NCI-H2171 treated with DMSO at 0.1 percent for 48 hours (cell line): ENCODE measurements at regions not wholly inside any gene's neighbourhood (a gene's known extent, or its start where the extent isn't known, plus 50 kb on each side); places are given as distances from the start of the nearest gene placed in this dataset.
A peak's percentile ranks its signal among the peaks of the same experiment; 100 is the strongest.
"Not testable (repeated sequence)": the region's sequence is repeated elsewhere in the genome, so short reads cannot be mapped to it uniquely, and the experiment has no call there.

Experiments
- DNase-seq: peaks from one replicate; lab custom pipeline; 2025; lab: John Stamatoyannopoulos, UW

GRCh38 chr17:27365329-27365945 lies 71.5 kb downstream of the WSB1 start:
- not testable (repeated sequence) for DNase-seq

- no peak for DNase-seq
These were observed 72.5 kb downstream of the WSB1 start for GRCh38 chr17:27366437-27366836.

- no peak for DNase-seq
These were observed 73.4 kb downstream of the WSB1 start for GRCh38 chr17:27367121-27367981.

- DNase-seq, result no peak
These were observed 74.4 kb downstream of the WSB1 start for GRCh38 chr17:27368151-27368795.

GRCh38 chr17:27368980-27369379 lies 75.1 kb downstream of the WSB1 start:
- no peak for DNase-seq

- DNase-seq, result no peak
These were observed 76.9 kb downstream of the WSB1 start for GRCh38 chr17:27370776-27371175.

- DNase-seq, result not testable (repeated sequence)
These were observed 79.8 kb downstream of the WSB1 start for GRCh38 chr17:27373695-27374094.

- DNase-seq, result no peak
These were observed 79.4 kb upstream of the KSR1 start for GRCh38 chr17:27376637-27377547.

GRCh38 chr17:27378482-27379175 lies 77.6 kb upstream of the KSR1 start:
- peak; percentile 4 for DNase-seq

GRCh38 chr17:27379888-27380533 lies 76.2 kb upstream of the KSR1 start:
- no peak for DNase-seq

- no peak for DNase-seq
These were observed 75.7 kb upstream of the KSR1 start for GRCh38 chr17:27380551-27380950.

GRCh38 chr17:27381007-27381501 lies 75.2 kb upstream of the KSR1 start:
- peak; percentile 48 for DNase-seq

GRCh38 chr17:27382025-27382424 lies 74.2 kb upstream of the KSR1 start:
- DNase-seq, result no peak

GRCh38 chr17:27384261-27384701 lies 72.0 kb upstream of the KSR1 start:
- peak; percentile 5 for DNase-seq

GRCh38 chr17:27384726-27385125 lies 71.5 kb upstream of the KSR1 start:
- DNase-seq, result no peak

- no peak for DNase-seq
These were observed 70.6 kb upstream of the KSR1 start for GRCh38 chr17:27385626-27386025.

- DNase-seq, result no peak
These were observed 69.8 kb upstream of the KSR1 start for GRCh38 chr17:27386206-27387075.

- no peak for DNase-seq
These were observed 66.6 kb upstream of the KSR1 start for GRCh38 chr17:27389542-27390140.

GRCh38 chr17:27390540-27390939 lies 65.7 kb upstream of the KSR1 start:
- DNase-seq, result no peak
